ENCODE measurements at regions not wholly inside any gene's neighbourhood (a gene's known extent, or its start where the extent isn't known, plus 50 kb on each side); places are given as distances from the start of the nearest gene placed in this dataset.

GRCh38 chr5:168156170-168156569 is 135.3 kb upstream of the WWC1 start:
- TF ChIP-seq PATZ1 (CRISPR knock-in tag; IDR thresholded peaks at IDR 0.05; ENCODE audit: borderline replicate concordance) (no peak), ISL1 (CRISPR knock-in tag; IDR thresholded peaks at IDR 0.05) (no peak), TOX (CRISPR knock-in tag; IDR thresholded peaks at IDR 0.05; ENCODE audit: borderline replicate concordance) (no peak), TSHZ2 (CRISPR knock-in tag; IDR thresholded peaks at IDR 0.05) (no peak), ARNTL (CRISPR knock-in tag; IDR thresholded peaks at IDR 0.05; ENCODE audit: borderline replicate concordance, low read depth) (no peak), RARB (CRISPR knock-in tag; IDR thresholded peaks at IDR 0.05) (no peak)

Data from SK-N-SH treated with all-trans-retinoic acid at 6 μM for 48 hours (cell line).